ENCODE measurements at regions not wholly inside any gene's neighbourhood (a gene's known extent, or its start where the extent isn't known, plus 50 kb on each side); places are given as distances from the start of the nearest gene placed in this dataset.

DNA sequence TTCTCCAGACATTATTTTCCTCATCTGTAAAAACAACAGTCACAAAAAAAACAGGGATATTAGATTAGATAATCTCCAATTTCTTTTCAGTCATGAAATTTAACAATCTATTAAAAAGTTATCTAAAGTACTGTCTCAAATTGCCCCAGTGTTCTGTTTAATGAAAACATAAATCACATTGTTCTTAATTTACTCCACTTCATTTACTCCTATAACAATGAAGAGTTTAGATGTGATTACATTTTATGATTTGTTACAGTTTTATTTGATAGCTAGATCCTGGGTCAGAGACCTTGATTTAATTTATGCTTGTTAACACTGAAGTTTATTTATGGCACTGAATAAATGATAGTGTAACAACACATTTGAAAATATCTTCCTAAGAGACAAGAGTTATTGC lies 230.2 kb upstream of the TRPC4 start:
- no peaks in the 10 kb centered on the region for H3K4me1 ChIP-seq (ENCODE audit: insufficient read depth)
- no peaks in the 10 kb centered on the region for H3K9me3 ChIP-seq
- intact Hi-C loops (cut with DNase I): no loop called here
- H3K36me3 ChIP-seq: no peaks in the 10 kb centered on the region
- TF ChIP-seq, protein P1, sequence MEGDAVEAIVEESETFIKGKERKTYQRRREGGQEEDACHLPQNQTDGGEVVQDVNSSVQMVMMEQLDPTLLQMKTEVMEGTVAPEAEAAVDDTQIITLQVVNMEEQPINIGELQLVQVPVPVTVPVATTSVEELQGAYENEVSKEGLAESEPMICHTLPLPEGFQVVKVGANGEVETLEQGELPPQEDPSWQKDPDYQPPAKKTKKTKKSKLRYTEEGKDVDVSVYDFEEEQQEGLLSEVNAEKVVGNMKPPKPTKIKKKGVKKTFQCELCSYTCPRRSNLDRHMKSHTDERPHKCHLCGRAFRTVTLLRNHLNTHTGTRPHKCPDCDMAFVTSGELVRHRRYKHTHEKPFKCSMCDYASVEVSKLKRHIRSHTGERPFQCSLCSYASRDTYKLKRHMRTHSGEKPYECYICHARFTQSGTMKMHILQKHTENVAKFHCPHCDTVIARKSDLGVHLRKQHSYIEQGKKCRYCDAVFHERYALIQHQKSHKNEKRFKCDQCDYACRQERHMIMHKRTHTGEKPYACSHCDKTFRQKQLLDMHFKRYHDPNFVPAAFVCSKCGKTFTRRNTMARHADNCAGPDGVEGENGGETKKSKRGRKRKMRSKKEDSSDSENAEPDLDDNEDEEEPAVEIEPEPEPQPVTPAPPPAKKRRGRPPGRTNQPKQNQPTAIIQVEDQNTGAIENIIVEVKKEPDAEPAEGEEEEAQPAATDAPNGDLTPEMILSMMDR (IDR thresholded peaks at IDR 0.05): no peak
- TF ChIP-seq EP300 (IDR thresholded peaks at IDR 0.05): no peak
- TF ChIP-seq POLR2A (IDR thresholded peaks at IDR 0.05): no peak
- no peak overlapping the region for H3K27ac ChIP-seq
- peaks cover 3% of the 10 kb centered on the region for H3K27me3 ChIP-seq
- no peak overlapping the region for H3K4me3 ChIP-seq
- DNase-seq: no peak

GRCh38 chr13:38093425-38093824 lies 223.9 kb upstream of the TRPC4 start:
- intact Hi-C loops (cut with DNase I): no loop called here
- H3K27me3 ChIP-seq: no peaks in the 10 kb centered on the region
- no peak overlapping the region for H3K27ac ChIP-seq
- no peak for DNase-seq
- H3K4me3 ChIP-seq: no peak overlapping the region
- no peaks in the 10 kb centered on the region for H3K9me3 ChIP-seq
- no peaks in the 10 kb centered on the region for H3K4me1 ChIP-seq (ENCODE audit: insufficient read depth)
- WGBS, 3 donors: 94 to 96% (median 95%) methylated on average over 4 of the region's 4 CpGs
- no peak for TF ChIP-seq POLR2A (IDR thresholded peaks at IDR 0.05)
- H3K36me3 ChIP-seq: no peaks in the 10 kb centered on the region

GRCh38 chr13:38090913-38091312 lies 221.3 kb upstream of the TRPC4 start:
- Histone ChIP-seq H3K27ac (no peak overlapping the region), H3K9me3 (no peaks in the 10 kb centered on the region), H3K4me3 (no peak overlapping the region), H3K36me3 (no peaks in the 10 kb centered on the region), H3K27me3 (no peaks in the 10 kb centered on the region), H3K4me1 (ENCODE audit: insufficient read depth) (no peaks in the 10 kb centered on the region)
- no peak for DNase-seq
- TF ChIP-seq EP300 (IDR thresholded peaks at IDR 0.05) (no peak), POLR2A (IDR thresholded peaks at IDR 0.05) (no peak)
- TF ChIP-seq, protein P1 (IDR thresholded peaks at IDR 0.05): no peak
- WGBS, 3 donors: 51 to 67% (median 54%) methylated on average over 2 of the region's 2 CpGs
- intact Hi-C loops (cut with DNase I): no loop called here

DNA sequence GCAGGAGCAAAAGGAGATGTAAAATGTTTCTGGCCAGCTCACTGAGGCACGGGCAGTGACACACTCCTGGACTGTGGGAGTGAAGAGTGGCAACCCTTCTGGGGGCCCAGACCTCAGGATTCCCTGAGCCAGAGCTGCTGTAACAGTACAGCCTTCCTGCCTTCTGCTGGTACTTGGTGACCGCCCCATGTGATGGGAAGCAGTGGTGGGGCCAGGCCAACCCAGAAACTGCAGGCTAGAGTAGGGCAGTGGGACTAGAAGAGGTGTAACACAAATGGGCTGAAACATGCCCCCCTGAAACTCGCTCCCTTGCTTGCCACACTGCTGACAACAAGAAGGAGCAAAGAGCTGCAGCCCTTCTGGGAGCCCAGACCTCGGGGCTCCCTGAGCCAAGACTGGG lies 217.1 kb upstream of the TRPC4 start:
- TF ChIP-seq EP300 (IDR thresholded peaks at IDR 0.05) (no peak), POLR2A (IDR thresholded peaks at IDR 0.05) (no peak)
- TF ChIP-seq, protein P1 (IDR thresholded peaks at IDR 0.05): no peak
- H3K4me3 ChIP-seq: no peak overlapping the region
- no peak for DNase-seq
- intact Hi-C loops (cut with DNase I): no loop called here
- 83 to 93% (median 93%) methylated on average over 4 of the region's 4 CpGs for WGBS, 3 donors
- no peaks in the 10 kb centered on the region for H3K27me3 ChIP-seq
- no peaks in the 10 kb centered on the region for H3K36me3 ChIP-seq
- no peak overlapping the region for H3K27ac ChIP-seq
- H3K9me3 ChIP-seq: no peaks in the 10 kb centered on the region
- no peaks in the 10 kb centered on the region for H3K4me1 ChIP-seq (ENCODE audit: insufficient read depth)

DNA sequence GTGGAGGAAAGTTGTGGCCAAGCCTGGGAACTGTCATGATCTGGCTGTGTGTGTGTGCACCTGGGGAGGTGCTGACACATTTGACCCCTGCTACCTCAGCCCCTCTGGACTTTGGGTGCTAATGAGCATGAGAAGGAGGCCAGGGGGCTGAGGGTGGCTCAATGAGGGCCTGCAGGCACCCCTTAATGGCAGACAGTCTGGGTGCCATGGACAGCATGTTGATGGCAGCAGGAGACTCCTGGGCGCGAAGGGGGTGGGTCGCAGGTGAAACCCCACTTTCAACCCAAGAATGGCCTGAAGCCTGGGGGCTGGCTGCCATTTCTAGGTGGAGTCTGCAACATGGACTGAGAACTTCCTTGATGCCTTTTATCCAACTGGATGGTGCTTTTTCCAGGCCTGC lies 216.4 kb upstream of the TRPC4 start:
- WGBS, 3 donors: 96 to 97% (median 96%) methylated on average over 3 of the region's 3 CpGs

More for the DNA sequence above, 216.4 kb upstream of the TRPC4 start:
- no peak overlapping the region for H3K4me3 ChIP-seq
- no peaks in the 10 kb centered on the region for H3K4me1 ChIP-seq (ENCODE audit: insufficient read depth)
- DNase-seq: no peak
- H3K36me3 ChIP-seq: no peaks in the 10 kb centered on the region
- intact Hi-C loops (cut with DNase I): no loop called here
- TF ChIP-seq, protein P1 (IDR thresholded peaks at IDR 0.05): no peak
- TF ChIP-seq POLR2A (IDR thresholded peaks at IDR 0.05) (no peak), EP300 (IDR thresholded peaks at IDR 0.05) (no peak)
- H3K9me3 ChIP-seq: no peaks in the 10 kb centered on the region
- H3K27ac ChIP-seq: no peak overlapping the region
- no peaks in the 10 kb centered on the region for H3K27me3 ChIP-seq
